ENCODE measurements at regions not wholly inside any gene's neighbourhood (a gene's known extent, or its start where the extent isn't known, plus 50 kb on each side); places are given as distances from the start of the nearest gene placed in this dataset.

DNA sequence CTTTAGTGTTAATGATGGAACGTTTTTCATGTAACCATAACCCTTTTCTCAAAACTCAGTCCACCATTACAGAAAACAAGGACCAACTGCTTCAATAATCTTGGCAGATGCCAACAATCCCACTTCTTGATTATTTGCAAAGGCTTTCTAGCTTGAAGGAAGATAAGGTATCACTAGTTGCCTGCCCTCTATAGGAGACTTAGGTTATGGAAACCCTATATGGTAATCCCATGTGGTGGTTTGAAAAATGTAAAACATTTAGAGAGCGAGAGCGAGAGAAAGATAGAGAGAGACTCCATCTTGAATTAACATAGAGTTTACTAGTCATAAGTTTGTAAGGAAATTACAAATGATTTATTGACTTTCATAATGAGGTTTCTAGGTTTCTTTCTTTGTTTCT lies 1627.5 kb upstream of the TENM3 start:
- TF ChIP-seq, protein P1, sequence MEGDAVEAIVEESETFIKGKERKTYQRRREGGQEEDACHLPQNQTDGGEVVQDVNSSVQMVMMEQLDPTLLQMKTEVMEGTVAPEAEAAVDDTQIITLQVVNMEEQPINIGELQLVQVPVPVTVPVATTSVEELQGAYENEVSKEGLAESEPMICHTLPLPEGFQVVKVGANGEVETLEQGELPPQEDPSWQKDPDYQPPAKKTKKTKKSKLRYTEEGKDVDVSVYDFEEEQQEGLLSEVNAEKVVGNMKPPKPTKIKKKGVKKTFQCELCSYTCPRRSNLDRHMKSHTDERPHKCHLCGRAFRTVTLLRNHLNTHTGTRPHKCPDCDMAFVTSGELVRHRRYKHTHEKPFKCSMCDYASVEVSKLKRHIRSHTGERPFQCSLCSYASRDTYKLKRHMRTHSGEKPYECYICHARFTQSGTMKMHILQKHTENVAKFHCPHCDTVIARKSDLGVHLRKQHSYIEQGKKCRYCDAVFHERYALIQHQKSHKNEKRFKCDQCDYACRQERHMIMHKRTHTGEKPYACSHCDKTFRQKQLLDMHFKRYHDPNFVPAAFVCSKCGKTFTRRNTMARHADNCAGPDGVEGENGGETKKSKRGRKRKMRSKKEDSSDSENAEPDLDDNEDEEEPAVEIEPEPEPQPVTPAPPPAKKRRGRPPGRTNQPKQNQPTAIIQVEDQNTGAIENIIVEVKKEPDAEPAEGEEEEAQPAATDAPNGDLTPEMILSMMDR (IDR thresholded peaks at IDR 0.05; ENCODE audit: unreplicated experiment), result no peak
- no peaks in the 10 kb centered on the region for H3K36me3 Mint-ChIP-seq (ENCODE audit: insufficient read depth, unreplicated experiment)
- CTCF ChIA-PET, result interaction anchor here (0.9 to 1.5 kb wide), 2 partner anchors 9 to 14 kb away, joined by 3 to 6 read pairs; no protein-coding TSS in a partner anchor
- H3K4me1 Mint-ChIP-seq (ENCODE audit: insufficient read depth, unreplicated experiment), result peaks cover 2% of the 10 kb centered on the region
- no peak for DNase-seq (ENCODE audit: unreplicated experiment)
- no peak overlapping the region for H3K27ac Mint-ChIP-seq (ENCODE audit: low read depth, unreplicated experiment)
- intact Hi-C loops (cut with micrococcal nuclease), result no loop called here
- H3K9me3 Mint-ChIP-seq (ENCODE audit: unreplicated experiment), result no peaks in the 10 kb centered on the region
- no peaks in the 10 kb centered on the region for H3K27me3 Mint-ChIP-seq (ENCODE audit: insufficient read depth, unreplicated experiment)
- POLR2A ChIA-PET, result interaction anchor here (0.6 kb wide), 1 partner anchor 208 kb away, joined by 4 read pairs; no protein-coding TSS in a partner anchor
- H3K4me3 Mint-ChIP-seq (ENCODE audit: unreplicated experiment), result no peak overlapping the region
- no TSS peak for BruUV-seq (replicated peaks)

DNA sequence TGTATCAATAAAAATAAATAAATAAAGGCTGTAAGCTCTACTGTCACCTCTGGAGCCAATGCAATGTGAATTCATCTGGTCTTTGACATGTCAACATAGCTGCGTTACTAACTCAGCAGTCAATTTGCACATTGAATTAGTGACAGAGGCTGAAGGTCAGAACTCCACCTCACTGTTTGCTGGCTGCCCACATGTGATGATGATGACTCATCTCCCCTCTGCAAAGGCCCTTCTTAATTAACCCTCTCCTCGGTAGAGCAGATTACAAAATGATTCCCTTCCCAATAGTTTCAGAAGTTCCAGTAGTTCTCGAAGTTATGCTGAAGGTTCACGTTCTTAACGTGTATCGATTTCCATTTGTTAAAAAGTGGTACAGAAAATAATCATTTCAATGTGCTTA lies 1626.0 kb upstream of the TENM3 start:
- peak; percentile 42 for DNase-seq (ENCODE audit: unreplicated experiment)
- H3K36me3 Mint-ChIP-seq (ENCODE audit: insufficient read depth, unreplicated experiment), result no peaks in the 10 kb centered on the region
- no peak overlapping the region for H3K4me3 Mint-ChIP-seq (ENCODE audit: unreplicated experiment)
- no peaks in the 10 kb centered on the region for H3K4me1 Mint-ChIP-seq (ENCODE audit: insufficient read depth, unreplicated experiment)
- no peaks in the 10 kb centered on the region for H3K9me3 Mint-ChIP-seq (ENCODE audit: unreplicated experiment)
- H3K27ac Mint-ChIP-seq (ENCODE audit: low read depth, unreplicated experiment), result no peak overlapping the region
- no peaks in the 10 kb centered on the region for H3K27me3 Mint-ChIP-seq (ENCODE audit: insufficient read depth, unreplicated experiment)
- ChIA-PET CTCF (no interaction called here), POLR2A (no interaction called here)
- TF ChIP-seq, protein P1 (IDR thresholded peaks at IDR 0.05; ENCODE audit: unreplicated experiment), result no peak
- no TSS peak for BruUV-seq (replicated peaks)
- intact Hi-C loops (cut with micrococcal nuclease), result no loop called here

DNA sequence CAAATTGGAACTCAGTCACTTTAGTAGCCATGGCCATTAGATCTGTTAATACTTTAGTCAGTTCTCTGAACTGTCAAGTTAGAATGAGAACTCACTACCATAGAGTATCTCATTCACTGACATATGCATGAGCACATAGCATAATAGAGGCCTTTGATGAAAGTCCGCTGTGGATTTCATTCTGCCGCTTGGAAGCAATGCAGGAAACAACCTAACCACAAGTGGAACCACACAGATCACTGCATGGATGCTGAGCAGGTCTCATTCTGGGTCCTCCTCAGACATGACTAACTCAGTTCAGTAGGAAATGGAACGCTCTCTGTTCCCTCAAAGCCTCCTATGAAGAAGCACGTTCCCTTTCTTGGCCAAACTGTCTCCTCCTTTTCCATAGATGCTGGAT lies 1624.8 kb upstream of the TENM3 start:
- H3K4me3 Mint-ChIP-seq (ENCODE audit: unreplicated experiment), result no peak overlapping the region
- H3K27ac Mint-ChIP-seq (ENCODE audit: low read depth, unreplicated experiment), result no peak overlapping the region
- H3K9me3 Mint-ChIP-seq (ENCODE audit: unreplicated experiment), result no peaks in the 10 kb centered on the region
- BruUV-seq (replicated peaks), result no TSS peak
- ChIA-PET POLR2A (no interaction called here), CTCF (no interaction called here)
- TF ChIP-seq, protein P1 (IDR thresholded peaks at IDR 0.05; ENCODE audit: unreplicated experiment), result no peak
- no peak for DNase-seq (ENCODE audit: unreplicated experiment)
- no peaks in the 10 kb centered on the region for H3K36me3 Mint-ChIP-seq (ENCODE audit: insufficient read depth, unreplicated experiment)
- no peaks in the 10 kb centered on the region for H3K4me1 Mint-ChIP-seq (ENCODE audit: insufficient read depth, unreplicated experiment)
- intact Hi-C loops (cut with micrococcal nuclease), result no loop called here
- H3K27me3 Mint-ChIP-seq (ENCODE audit: insufficient read depth, unreplicated experiment), result no peaks in the 10 kb centered on the region

DNA sequence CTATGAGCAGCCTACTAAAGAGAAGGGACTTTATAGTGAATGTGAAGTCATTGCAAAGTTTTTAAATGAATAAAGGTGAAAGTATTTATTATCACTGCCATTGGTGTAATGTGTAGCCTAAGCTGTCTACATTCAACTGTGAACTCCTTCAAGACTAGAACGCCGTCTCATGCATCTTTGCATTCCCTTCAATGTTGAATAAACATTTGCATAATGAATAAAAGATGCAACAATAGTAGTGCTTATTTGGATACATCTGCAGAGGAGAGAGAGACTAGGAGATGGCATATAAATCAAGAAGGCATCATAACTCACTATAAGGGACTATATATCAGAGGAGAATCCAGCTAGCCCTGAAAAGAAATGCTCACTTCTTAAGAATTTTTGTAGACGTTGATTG lies 1623.8 kb upstream of the TENM3 start:
- intact Hi-C loops (cut with micrococcal nuclease), result no loop called here
- DNase-seq (ENCODE audit: unreplicated experiment), result no peak
- H3K9me3 Mint-ChIP-seq (ENCODE audit: unreplicated experiment), result no peaks in the 10 kb centered on the region
- BruUV-seq (replicated peaks), result no TSS peak
- POLR2A ChIA-PET, result no interaction called here
- H3K4me3 Mint-ChIP-seq (ENCODE audit: unreplicated experiment), result no peak overlapping the region
- no peak overlapping the region for H3K27ac Mint-ChIP-seq (ENCODE audit: low read depth, unreplicated experiment)
- H3K27me3 Mint-ChIP-seq (ENCODE audit: insufficient read depth, unreplicated experiment), result no peaks in the 10 kb centered on the region
- H3K36me3 Mint-ChIP-seq (ENCODE audit: insufficient read depth, unreplicated experiment), result no peaks in the 10 kb centered on the region
- CTCF ChIA-PET, result interaction anchor here (0.7 to 1.2 kb wide), 3 partner anchors 10 to 46 kb away, joined by 3 read pairs; no protein-coding TSS in a partner anchor
- TF ChIP-seq, protein P1 (IDR thresholded peaks at IDR 0.05; ENCODE audit: unreplicated experiment), result no peak
- H3K4me1 Mint-ChIP-seq (ENCODE audit: insufficient read depth, unreplicated experiment), result no peaks in the 10 kb centered on the region
